Panc1 (cell line): ENCODE measurements at regions not wholly inside any gene's neighbourhood (a gene's known extent, or its start where the extent isn't known, plus 50 kb on each side); places are given as distances from the start of the nearest gene placed in this dataset.

Source experiments
- ATAC-seq: fragments of 200-7000 bp; cut with Tn5 transposase; 2 replicates; pipeline ENCODE4 v1.9.1; 2020; ENCODE audit warnings: mild to moderate bottlenecking, moderate library complexity
- BruUV-seq: library from RNA; stranded (reverse); fragments of 400-500 nt; replicated peaks from 2 replicates; lab custom pipeline; 2021; lab: Mats Ljungman, UMichigan
- CTCF ChIA-PET: fragments of 300-600 bp; sonication (Branson Sonifier 250); formaldehyde crosslinking; loops from one replicate; lab custom pipeline; 2022; ENCODE audit warnings: antibody characterized with exemption; lab: Charles Lee
- POLR2A ChIA-PET: fragments of 300-600 bp; sonication (Branson Sonifier 250); formaldehyde crosslinking; loops from one replicate; lab custom pipeline; 2022; ENCODE audit warnings: antibody characterized with exemption; lab: Charles Lee
- DNase-seq: peaks from one replicate; pipeline ENCODE4 v3.0.0-alpha.2; 2010; ENCODE audit warnings: low read depth, low spot score
- H3K27ac ChIP-seq: 2 replicates; pipeline ENCODE4 v1.5.1; 2011; ENCODE audit warnings: mild to moderate bottlenecking, low read length, inconsistent platforms
- H3K27me3 ChIP-seq: fragments of 200-500 bp; sonication (Bioruptor generic); 2 replicates; pipeline ENCODE4 v1.6.0; 2014; ENCODE audit warnings: low read length, inconsistent platforms; ENCODE audit not compliant: control insufficient read depth, insufficient read depth
- H3K36me3 ChIP-seq: fragments of 200-500 bp; sonication (Bioruptor generic); 2 replicates; pipeline ENCODE4 v1.5.1; 2014; ENCODE audit warnings: inconsistent platforms, mild to moderate bottlenecking, low read length, moderate library complexity; ENCODE audit not compliant: control insufficient read depth, insufficient read depth
- H3K4me1 ChIP-seq: 2 replicates; pipeline ENCODE4 v1.5.1; 2011; ENCODE audit warnings: inconsistent platforms, mild to moderate bottlenecking, low read length, moderate library complexity; ENCODE audit not compliant: control insufficient read depth, insufficient read depth
- H3K4me3 ChIP-seq, 2 experiments: 2 replicates each; pipeline ENCODE4 v1.5.1; 2011 to 2012; ENCODE audit warnings: low read depth in 2 of 2, low read length in 2 of 2, mild to moderate bottlenecking in 2 of 2, inconsistent platforms in 1 of 2, moderate library complexity in 1 of 2
- H3K9me3 ChIP-seq: fragments of 200-500 bp; sonication (Bioruptor generic); 2 replicates; pipeline ENCODE4 v1.5.1; 2014; ENCODE audit warnings: low read depth, mild to moderate bottlenecking, inconsistent platforms, low read length, moderate library complexity; ENCODE audit not compliant: control insufficient read depth, insufficient read depth
- CTCF ChIP-seq: fragments of 450-650 bp; IDR thresholded peaks from 2 replicates; pipeline ENCODE4 v1.5.1; 2017; ENCODE audit warnings: mild to moderate bottlenecking
- POLR2AphosphoS5 ChIP-seq: IDR thresholded peaks from 2 replicates; pipeline ENCODE4 v1.6.1; 2012; ENCODE audit warnings: mild to moderate bottlenecking, low read depth, low read length, moderate library complexity
- REST ChIP-seq, 2 experiments: IDR thresholded peaks; 2 replicates each; pipeline ENCODE4 v1.6.1; 2011 to 2012; ENCODE audit warnings: low read depth in 2 of 2, control low read depth in 1 of 2, low read length in 1 of 2, mild to moderate bottlenecking in 1 of 2, moderate library complexity in 1 of 2; ENCODE audit not compliant: insufficient read depth in 1 of 2
- SIN3A ChIP-seq: IDR thresholded peaks from 2 replicates; pipeline ENCODE4 v1.6.1; 2012; ENCODE audit warnings: low read depth, mild to moderate bottlenecking, low read length, moderate library complexity, borderline replicate concordance; ENCODE audit not compliant: insufficient read depth
- TCF7L2 ChIP-seq: IDR thresholded peaks from 2 replicates; pipeline ENCODE4 v1.6.1; 2011; ENCODE audit warnings: mild to moderate bottlenecking, low read depth, low read length, inconsistent platforms
- in situ Hi-C: cut with HindIII; loops from 2 replicates; pipeline ENCODE4 v1.10.0; 2016; ENCODE audit warnings: low sequenced_read_pairs, low pct_unique_long_range_greater_than_20kb
- intact Hi-C: fragments of 100-400 bp; cut with micrococcal nuclease; formaldehyde crosslinking; loops from one replicate; pipeline ENCODE4 v1.10.0; 2022; ENCODE audit not compliant: unreplicated experiment

DNA sequence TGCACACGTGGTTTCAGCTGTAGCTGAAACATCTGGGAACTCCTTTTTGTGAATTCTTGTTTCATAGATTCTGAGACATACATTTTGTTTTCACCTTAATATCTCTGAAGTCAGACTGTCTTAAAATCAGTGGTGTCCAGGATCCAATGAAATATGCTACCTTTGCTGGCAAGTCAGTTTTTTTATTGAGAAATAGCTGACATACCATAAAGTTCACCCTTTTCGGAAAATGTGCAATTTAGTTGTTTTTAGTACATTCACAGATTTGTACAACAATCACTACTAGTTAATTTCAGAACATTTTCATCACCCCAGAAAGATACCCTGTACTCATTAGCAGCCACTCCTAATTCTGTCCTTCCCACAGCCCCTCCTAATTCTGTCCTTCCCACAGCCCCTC is 243.7 kb downstream of the GLI2 start:
- in situ Hi-C loops (no loop called here), intact Hi-C loops (no loop called here)
- H3K27me3 ChIP-seq: no peaks in the 10 kb centered on the region
- no peak for DNase-seq
- CTCF ChIA-PET: no interaction called here
- no peaks in the 10 kb centered on the region for H3K9me3 ChIP-seq
- TF ChIP-seq CTCF (no peak), SIN3A (no peak), REST (IDR thresholded peaks at IDR 0.05; ENCODE audit: insufficient read depth in 1 of 2, low read depth in 2 of 2, low read length in 1 of 2) (no peak)
- ATAC-seq: no peak
- no peak overlapping the region for H3K4me3 ChIP-seq
- POLR2A ChIA-PET: interaction anchor here (0.6 kb wide), 1 partner anchor 96 kb away, joined by 3 read pairs; no protein-coding TSS in a partner anchor
- H3K36me3 ChIP-seq: no peaks in the 10 kb centered on the region
- BruUV-seq: no TSS peak
- no peaks in the 10 kb centered on the region for H3K4me1 ChIP-seq
- no peak overlapping the region for H3K27ac ChIP-seq

- ATAC-seq: no peak
- no peaks in the 10 kb centered on the region for H3K4me1 ChIP-seq
- in situ Hi-C loops: no loop called here
- H3K27me3 ChIP-seq: no peaks in the 10 kb centered on the region
- H3K4me3 ChIP-seq: no peak overlapping the region
- ChIA-PET POLR2A (no interaction called here), CTCF (no interaction called here)
- intact Hi-C loops: no loop called here
- DNase-seq: no peak
- H3K9me3 ChIP-seq: no peaks in the 10 kb centered on the region
- TF ChIP-seq TCF7L2 (no peak), POLR2AphosphoS5 (no peak), REST (IDR thresholded peaks at IDR 0.05; ENCODE audit: insufficient read depth in 1 of 2, low read depth in 2 of 2, low read length in 1 of 2) (no peak), CTCF (no peak), SIN3A (no peak)
- no peaks in the 10 kb centered on the region for H3K36me3 ChIP-seq
- BruUV-seq: no TSS peak
- no peak overlapping the region for H3K27ac ChIP-seq
These were observed 244.3 kb downstream of the GLI2 start for GRCh38 chr2:120979921-120980320.
